Tibial artery (tissue), 4 donors: ENCODE measurements at regions not wholly inside any gene's neighbourhood (a gene's known extent, or its start where the extent isn't known, plus 50 kb on each side); places are given as distances from the start of the nearest gene placed in this dataset.

ENCODE experiments used
- DNase-seq, 2 donors: peaks; one replicate each; pipeline ENCODE4 v3.0.0-alpha.2; 2019
- H3K27ac ChIP-seq, 2 donors: fragments of 200-600 bp; sonication (generic) in 1 of 2; 1 replicate in 1 of 2; 2 replicates in 1 of 2; pipeline ENCODE4 v1.5.1; 2018 to 2019; ENCODE audit warnings: mild to moderate bottlenecking in 1 of 2
- H3K27me3 ChIP-seq, 2 donors: fragments of 200-600 bp; sonication (generic) in 1 of 2; one replicate each; pipeline versions ENCODE4 v1.5.1 to v1.6.0; 2016 to 2019
- H3K36me3 ChIP-seq, 3 donors: fragments of 200-600 bp; sonication (generic) in 2 of 3; one replicate each; pipeline ENCODE4 v1.5.1; 2016 to 2019; ENCODE audit warnings: mild to moderate bottlenecking in 2 of 3
- H3K4me1 ChIP-seq, 4 donors: fragments of 200-600 bp; sonication (generic) in 2 of 4; 1 replicate in 3 of 4; 2 replicates in 1 of 4; pipeline ENCODE4 v1.5.1; 2016 to 2019
- H3K4me3 ChIP-seq, 2 donors: fragments of 200-600 bp; sonication (generic) in 1 of 2; 1 replicate in 1 of 2; 2 replicates in 1 of 2; pipeline ENCODE4 v1.5.1; 2018 to 2019; ENCODE audit warnings: mild to moderate bottlenecking in 2 of 2
- H3K9me3 ChIP-seq, 3 donors: fragments of 200-600 bp; sonication (generic) in 1 of 3; one replicate each; pipeline ENCODE4 v1.5.1; 2016 to 2019
- CTCF ChIP-seq, 2 experiments: fragments of 200-600 bp in 1 of 2; fragments of 450-650 bp in 1 of 2; IDR thresholded peaks; one replicate each; pipeline ENCODE4 v1.5.1; 2017 to 2019; ENCODE audit warnings: antibody characterized with exemption in 2 of 2, mild to moderate bottlenecking in 1 of 2, moderate library complexity in 1 of 2
- intact Hi-C: fragments of 100-400 bp; cut with DNase I; formaldehyde crosslinking; loops from one replicate; pipeline ENCODE4 v1.15.0; 2023; ENCODE audit warnings: low total_unique reads

DNA sequence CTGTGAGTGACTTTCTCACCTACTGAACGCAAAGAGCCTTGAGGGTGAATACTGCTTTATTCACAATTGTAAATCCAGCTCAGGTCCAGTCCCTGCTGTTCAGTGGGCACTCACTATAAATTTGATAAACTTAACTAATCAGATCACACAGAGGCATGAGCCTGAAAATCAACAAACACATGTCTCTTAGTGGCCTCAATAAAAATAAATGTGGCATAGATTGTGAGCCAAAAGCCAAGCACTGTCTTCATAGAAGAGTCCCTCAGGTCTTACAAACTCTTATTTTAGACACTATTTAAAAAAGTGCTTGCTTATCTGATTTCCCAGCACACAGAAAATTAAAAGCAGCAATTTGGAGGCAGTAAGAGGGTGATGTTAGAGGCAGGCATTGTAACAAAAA lies 957.7 kb downstream of the SLITRK5 start:
- TF ChIP-seq CTCF (IDR thresholded peaks at IDR 0.05), result no peak
- Histone ChIP-seq H3K9me3 (peaks cover 0 to 7% (median 0%) of the 10 kb centered on the region in 3 donors), H3K27me3 (no peaks in the 10 kb centered on the region), H3K36me3 (no peaks in the 10 kb centered on the region), H3K4me1 (no peaks in the 10 kb centered on the region), H3K27ac (no peak overlapping the region), H3K4me3 (no peak overlapping the region)
- no peak for DNase-seq
- intact Hi-C loops, result no loop called here

- Histone ChIP-seq H3K9me3 (no peaks in the 10 kb centered on the region), H3K4me3 (no peak overlapping the region), H3K27me3 (no peaks in the 10 kb centered on the region), H3K4me1 (no peaks in the 10 kb centered on the region), H3K36me3 (no peaks in the 10 kb centered on the region), H3K27ac (no peak overlapping the region)
- no peak for DNase-seq
- no peak for TF ChIP-seq CTCF (IDR thresholded peaks at IDR 0.05)
- intact Hi-C loops, result no loop called here
Measured at GRCh38 chr13:88637935-88638334, 966.8 kb downstream of the SLITRK5 start.

- TF ChIP-seq CTCF (IDR thresholded peaks at IDR 0.05), result no peak
Measured at GRCh38 chr13:88643233-88643632, 972.1 kb downstream of the SLITRK5 start.

GRCh38 chr13:88648598-88649373 lies 977.6 kb downstream of the SLITRK5 start:
- intact Hi-C loops, result no loop called here
- Histone ChIP-seq H3K9me3 (peaks cover 0 to 1% (median 0%) of the 10 kb centered on the region in 3 donors), H3K36me3 (no peaks in the 10 kb centered on the region), H3K27me3 (no peaks in the 10 kb centered on the region), H3K4me1 (no peaks in the 10 kb centered on the region), H3K4me3 (no peak overlapping the region), H3K27ac (no peak overlapping the region)
- TF ChIP-seq CTCF (IDR thresholded peaks at IDR 0.05), result no peak
- no peak for DNase-seq

More at GRCh38 chr13:88643233-88643632, 972.1 kb downstream of the SLITRK5 start:
- intact Hi-C loops, result no loop called here
- Histone ChIP-seq H3K9me3 (peaks cover 0 to 6% (median 0%) of the 10 kb centered on the region in 3 donors), H3K4me1 (no peaks in the 10 kb centered on the region), H3K36me3 (no peaks in the 10 kb centered on the region), H3K27ac (no peak overlapping the region), H3K27me3 (no peaks in the 10 kb centered on the region), H3K4me3 (no peak overlapping the region)
- DNase-seq, result no peak

DNA sequence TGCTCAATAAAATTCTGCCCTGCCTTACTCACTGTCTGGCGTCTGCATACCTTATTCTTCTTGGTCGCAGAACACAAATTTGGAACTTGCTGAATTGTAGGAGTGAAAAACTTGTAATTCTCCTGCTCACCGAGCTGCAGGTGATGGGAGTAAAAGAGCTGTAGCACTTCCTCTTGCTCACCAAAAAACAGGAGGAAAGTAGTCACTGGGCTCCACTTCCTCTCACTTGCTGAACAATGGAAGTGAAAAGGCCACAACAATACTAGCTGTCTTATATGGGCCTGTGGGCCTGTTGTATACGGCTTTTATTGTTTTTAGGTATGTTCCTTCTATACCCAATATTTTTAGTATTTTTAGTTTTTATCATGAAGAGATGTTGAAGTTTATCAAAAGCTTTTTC lies 978.7 kb downstream of the SLITRK5 start:
- Histone ChIP-seq H3K9me3 (no peaks in the 10 kb centered on the region), H3K27ac (no peak overlapping the region), H3K4me3 (no peak overlapping the region), H3K36me3 (no peaks in the 10 kb centered on the region), H3K27me3 (no peaks in the 10 kb centered on the region), H3K4me1 (no peaks in the 10 kb centered on the region)
- DNase-seq, result no peak
- TF ChIP-seq CTCF (IDR thresholded peaks at IDR 0.05), result no peak
- intact Hi-C loops, result no loop called here
